Brain microvascular endothelial cell (primary cell): ENCODE measurements at regions not wholly inside any gene's neighbourhood (a gene's known extent, or its start where the extent isn't known, plus 50 kb on each side); places are given as distances from the start of the nearest gene placed in this dataset.

ENCODE experiments used
- DNase-seq: peaks from one replicate; pipeline ENCODE4 v3.0.0-alpha.2; 2020
- H3K27ac ChIP-seq: fragments of 250-450 bp; sonication (Bioruptor Pico); 2 replicates; pipeline ENCODE4 v1.5.1; 2020; ENCODE audit warnings: mild to moderate bottlenecking, moderate library complexity
- H3K27me3 ChIP-seq: fragments of 250-450 bp; sonication (Bioruptor Pico); replicated peaks from 2 replicates; pipeline ENCODE4 v1.5.1; 2020; ENCODE audit warnings: mild to moderate bottlenecking
- H3K36me3 ChIP-seq: fragments of 250-450 bp; sonication (Bioruptor Pico); replicated peaks from 2 replicates; pipeline ENCODE4 v1.5.1; 2020; ENCODE audit warnings: mild to moderate bottlenecking
- H3K4me3 ChIP-seq: 2 replicates; pipeline ENCODE4 v1.5.1; 2011; ENCODE audit warnings: low read depth, mild to moderate bottlenecking, control low read depth, low read length, moderate library complexity
- in situ Hi-C: cut with HindIII; loops from 2 replicates; pipeline ENCODE4 v1.10.0; 2017; ENCODE audit warnings: low sequenced_read_pairs, low pct_ligation_motif_present
- TF ChIP-seq, protein P1 (sequence below): IDR thresholded peaks from 2 replicates; pipeline ENCODE4 v1.5.1; 2011; ENCODE audit warnings: low read depth, mild to moderate bottlenecking, moderate library complexity, low read length, control low read depth, inconsistent platforms; ENCODE audit errors: missing control alignments

DNA sequence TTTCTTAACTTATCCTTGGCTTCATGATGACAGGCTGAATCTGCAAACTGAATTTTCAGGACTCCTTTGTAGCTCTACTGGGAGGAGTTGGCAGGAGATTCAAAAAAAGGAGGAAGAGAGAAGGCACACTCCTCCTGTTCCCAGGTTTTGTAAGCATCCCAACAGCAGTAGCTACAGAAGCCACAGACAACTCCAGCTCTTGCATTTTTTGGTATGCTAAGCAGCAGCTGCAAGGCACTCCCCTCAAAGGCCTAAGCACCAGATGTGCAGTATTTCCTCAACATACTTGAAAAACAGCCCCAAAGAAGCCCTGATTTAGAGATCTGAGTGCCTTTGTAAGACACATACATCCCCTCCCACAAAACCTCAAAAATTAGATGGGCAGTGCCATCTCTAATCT is 328.6 kb upstream of the SYNCRIP start:
- in situ Hi-C loops: no loop called here
- TF ChIP-seq, protein P1, sequence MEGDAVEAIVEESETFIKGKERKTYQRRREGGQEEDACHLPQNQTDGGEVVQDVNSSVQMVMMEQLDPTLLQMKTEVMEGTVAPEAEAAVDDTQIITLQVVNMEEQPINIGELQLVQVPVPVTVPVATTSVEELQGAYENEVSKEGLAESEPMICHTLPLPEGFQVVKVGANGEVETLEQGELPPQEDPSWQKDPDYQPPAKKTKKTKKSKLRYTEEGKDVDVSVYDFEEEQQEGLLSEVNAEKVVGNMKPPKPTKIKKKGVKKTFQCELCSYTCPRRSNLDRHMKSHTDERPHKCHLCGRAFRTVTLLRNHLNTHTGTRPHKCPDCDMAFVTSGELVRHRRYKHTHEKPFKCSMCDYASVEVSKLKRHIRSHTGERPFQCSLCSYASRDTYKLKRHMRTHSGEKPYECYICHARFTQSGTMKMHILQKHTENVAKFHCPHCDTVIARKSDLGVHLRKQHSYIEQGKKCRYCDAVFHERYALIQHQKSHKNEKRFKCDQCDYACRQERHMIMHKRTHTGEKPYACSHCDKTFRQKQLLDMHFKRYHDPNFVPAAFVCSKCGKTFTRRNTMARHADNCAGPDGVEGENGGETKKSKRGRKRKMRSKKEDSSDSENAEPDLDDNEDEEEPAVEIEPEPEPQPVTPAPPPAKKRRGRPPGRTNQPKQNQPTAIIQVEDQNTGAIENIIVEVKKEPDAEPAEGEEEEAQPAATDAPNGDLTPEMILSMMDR: no peak

GRCh38 chr6:85966828-85967227 is 324.1 kb upstream of the SYNCRIP start:
- DNase-seq: no peak
- no peak overlapping the region for H3K27ac ChIP-seq
- in situ Hi-C loops: no loop called here
- H3K4me3 ChIP-seq: no peak overlapping the region
- TF ChIP-seq, protein P1: no peak
- no peaks in the 10 kb centered on the region for H3K27me3 ChIP-seq
- no peaks in the 10 kb centered on the region for H3K36me3 ChIP-seq

More for the DNA sequence above, 328.6 kb upstream of the SYNCRIP start:
- Histone ChIP-seq H3K4me3 (no peak overlapping the region), H3K36me3 (no peaks in the 10 kb centered on the region), H3K27ac (no peak overlapping the region), H3K27me3 (no peaks in the 10 kb centered on the region)
- DNase-seq: no peak

GRCh38 chr6:85961746-85962145 is 319.1 kb upstream of the SYNCRIP start:
- Histone ChIP-seq H3K36me3 (no peaks in the 10 kb centered on the region), H3K27ac (no peak overlapping the region), H3K4me3 (no peak overlapping the region), H3K27me3 (no peaks in the 10 kb centered on the region)
- no peak for DNase-seq
- in situ Hi-C loops: no loop called here
- TF ChIP-seq, protein P1: no peak

DNA sequence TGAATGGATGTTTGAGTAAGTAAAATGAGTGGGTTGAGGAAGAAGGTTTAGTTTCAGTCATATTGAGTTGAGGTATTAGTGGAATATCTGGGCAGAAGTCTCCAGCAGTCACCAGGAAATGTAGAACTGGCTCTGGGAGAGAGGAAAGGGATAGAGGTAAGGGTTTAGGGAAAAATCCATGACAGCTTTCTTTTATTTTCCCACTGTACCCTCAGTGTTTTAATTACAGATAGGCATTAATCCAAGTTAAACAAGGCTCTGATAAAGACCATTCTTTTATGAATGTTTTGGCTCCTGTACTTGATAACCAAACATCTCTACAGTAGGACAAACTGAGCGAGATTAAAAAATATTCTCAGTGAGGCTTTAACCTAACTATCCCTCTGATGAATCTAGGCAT is 318.4 kb upstream of the SYNCRIP start:
- in situ Hi-C loops: no loop called here
- Histone ChIP-seq H3K4me3 (no peak overlapping the region), H3K27ac (no peak overlapping the region), H3K36me3 (no peaks in the 10 kb centered on the region), H3K27me3 (no peaks in the 10 kb centered on the region)
- no peak for DNase-seq
- TF ChIP-seq, protein P1: no peak

DNA sequence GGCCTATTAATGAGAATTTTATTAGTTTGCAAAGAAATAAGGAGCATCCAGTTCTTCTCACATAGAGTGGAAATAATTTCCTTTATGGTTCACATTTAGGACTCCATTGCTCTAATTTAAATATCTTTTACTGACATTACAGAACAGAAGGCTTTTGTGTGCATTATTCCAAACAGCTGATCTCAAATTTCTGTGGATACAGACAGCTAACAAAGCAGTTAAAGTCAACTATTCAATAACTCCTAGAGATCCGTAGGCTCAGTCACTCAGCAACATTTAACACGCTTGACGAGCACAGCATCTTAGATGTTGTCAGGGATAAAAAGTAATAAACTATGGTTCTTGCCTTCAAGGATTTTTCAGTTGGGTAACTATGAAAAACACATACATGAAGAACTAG is 305.8 kb upstream of the SYNCRIP start:
- no peak overlapping the region for H3K27ac ChIP-seq
- H3K36me3 ChIP-seq: no peaks in the 10 kb centered on the region
- TF ChIP-seq, protein P1: no peak
- H3K27me3 ChIP-seq: no peaks in the 10 kb centered on the region
- H3K4me3 ChIP-seq: no peak overlapping the region
- DNase-seq: no peak
- in situ Hi-C loops: no loop called here

- no peaks in the 10 kb centered on the region for H3K27me3 ChIP-seq
- no peak overlapping the region for H3K4me3 ChIP-seq
- no peak overlapping the region for H3K27ac ChIP-seq
- in situ Hi-C loops: no loop called here
- no peaks in the 10 kb centered on the region for H3K36me3 ChIP-seq
- DNase-seq: no peak
- TF ChIP-seq, protein P1: no peak
Measured at GRCh38 chr6:85945459-85946185, 302.9 kb upstream of the SYNCRIP start.
